H1 (cell line): ENCODE measurements at regions not wholly inside any gene's neighbourhood (a gene's known extent, or its start where the extent isn't known, plus 50 kb on each side); places are given as distances from the start of the nearest gene placed in this dataset.

Experiments
- CTCF ChIA-PET: fragments of 300-600 bp; sonication (Branson Sonifier 250); formaldehyde crosslinking; loops from one replicate; lab custom pipeline; 2021; ENCODE audit not compliant: partially characterized antibody; lab: Charles Lee
- POLR2A ChIA-PET: fragments of 300-600 bp; sonication (Branson Sonifier 250); formaldehyde crosslinking; loops from one replicate; lab custom pipeline; 2021; ENCODE audit warnings: inconsistent platforms; ENCODE audit not compliant: partially characterized antibody; lab: Charles Lee
- DNase-seq, 2 experiments: peaks; one replicate each; pipeline versions ENCODE4 v3.0.0 to v3.0.0-alpha.2; 2010 to 2022; ENCODE audit warnings: low spot score in 2 of 2, low read depth in 1 of 2, mixed read lengths in 1 of 2
- FAIRE-seq: peaks from 2 replicates; lab custom pipeline; 2011; peaks lifted over from hg19 to GRCh38; lab: Jason Lieb, UNC
- H2AFZ ChIP-seq: 2 replicates; pipeline ENCODE4 v1.8.1; 2012; ENCODE audit warnings: low read length, inconsistent platforms
- H2AK5ac ChIP-seq: 2 replicates; pipeline ENCODE4 v1.6.1; 2013; ENCODE audit warnings: low read depth, low read length
- H2BK120ac ChIP-seq: replicated peaks from 2 replicates; pipeline ENCODE3; 2013; ENCODE audit warnings: low read depth, low read length, inconsistent platforms
- H2BK12ac ChIP-seq: 2 replicates; pipeline ENCODE4 v1.6.1; 2013; ENCODE audit warnings: low read depth, low read length
- H2BK15ac ChIP-seq: 2 replicates; pipeline ENCODE4 v1.6.1; 2013; ENCODE audit warnings: low read length
- H2BK20ac ChIP-seq: 2 replicates; pipeline ENCODE4 v1.6.1; 2013; ENCODE audit warnings: low read length
- H2BK5ac ChIP-seq: 2 replicates; pipeline ENCODE4 v1.6.1; 2013; ENCODE audit warnings: low read depth, low read length
- H3K14ac ChIP-seq: 2 replicates; pipeline ENCODE4 v1.6.1; 2013; ENCODE audit warnings: inconsistent platforms; ENCODE audit not compliant: insufficient read length
- H3K18ac ChIP-seq: 2 replicates; pipeline ENCODE4 v1.6.1; 2013; ENCODE audit warnings: low read length; ENCODE audit errors: extremely low read depth
- H3K23ac ChIP-seq: 2 replicates; pipeline ENCODE4 v1.6.1; 2013; ENCODE audit warnings: inconsistent platforms; ENCODE audit not compliant: insufficient read length
- H3K23me2 ChIP-seq: 2 replicates; pipeline ENCODE4 v1.6.1; 2013; ENCODE audit warnings: low read depth, low read length
- H3K27ac ChIP-seq: 2 replicates; pipeline ENCODE4 v1.6.1; 2011; ENCODE audit warnings: low read depth, low read length, inconsistent platforms
- H3K27me3 ChIP-seq, 4 experiments: replicated peaks in 1 of 4; 1 replicate in 1 of 4; 2 replicates in 3 of 4; pipeline versions ENCODE4 v1.6.1 to v1.8.1; 2011 to 2013; ENCODE audit warnings: low read length in 3 of 4, mild to moderate bottlenecking in 3 of 4, inconsistent platforms in 2 of 4, mixed read lengths in 2 of 4, moderate library complexity in 1 of 4; ENCODE audit not compliant: control insufficient read depth in 3 of 4, insufficient read depth in 3 of 4; ENCODE audit errors: extremely low read depth in 1 of 4
- H3K36me3 ChIP-seq, 4 experiments: 2 replicates each; pipeline versions ENCODE4 v1.6.1 to v1.8.1; 2011 to 2013; ENCODE audit warnings: mild to moderate bottlenecking in 4 of 4, low read length in 3 of 4, moderate library complexity in 2 of 4, control low read depth in 1 of 4, inconsistent platforms in 1 of 4; ENCODE audit not compliant: insufficient read depth in 4 of 4, control insufficient read depth in 2 of 4
- H3K4ac ChIP-seq: replicated peaks from 2 replicates; pipeline ENCODE3; 2013; ENCODE audit warnings: low read length, low read depth, mixed read lengths, inconsistent platforms; ENCODE audit not compliant: insufficient read length
- H3K4me1 ChIP-seq, 4 experiments: replicated peaks in 1 of 4; 1 replicate in 1 of 4; 2 replicates in 3 of 4; pipeline versions ENCODE4 v1.6.1 to v1.8.1; 2011 to 2013; ENCODE audit warnings: low read length in 3 of 4, inconsistent platforms in 2 of 4, mixed read lengths in 1 of 4; ENCODE audit not compliant: insufficient read depth in 4 of 4, control insufficient read depth in 3 of 4
- H3K4me2 ChIP-seq, 2 experiments: 2 replicates each; pipeline versions ENCODE4 v1.6.1 to v1.8.1; 2011 to 2013; ENCODE audit warnings: low read depth in 2 of 2, low read length in 2 of 2, control low read depth in 1 of 2, inconsistent platforms in 1 of 2, mild to moderate bottlenecking in 1 of 2; ENCODE audit not compliant: insufficient read depth in 1 of 2
- H3K4me3 ChIP-seq, 4 experiments: fragments of 200-600, 300-600 bp in 1 of 4; sonication (generic), shearing (Covaris generic), sonication (Bioruptor Twin) in 1 of 4; 2 replicates each; pipeline versions ENCODE4 v1.5.1 to v1.8.1; 2011 to 2016; ENCODE audit warnings: low read length in 4 of 4, low read depth in 3 of 4, control low read depth in 2 of 4, inconsistent platforms in 2 of 4, mild to moderate bottlenecking in 2 of 4, mixed read lengths in 1 of 4, moderate library complexity in 1 of 4; ENCODE audit not compliant: insufficient read depth in 2 of 4; ENCODE audit errors: extremely low read depth in 1 of 4
- H3K56ac ChIP-seq: replicated peaks from 2 replicates; pipeline ENCODE3; 2013; ENCODE audit warnings: low read depth, mild to moderate bottlenecking, mixed read lengths, low read length, inconsistent platforms; ENCODE audit not compliant: insufficient read length
- H3K79me1 ChIP-seq: 2 replicates; pipeline ENCODE4 v1.6.1; 2013; ENCODE audit warnings: low read depth, low read length, control low read depth
- H3K79me2 ChIP-seq, 2 experiments: 2 replicates each; pipeline versions ENCODE4 v1.6.1 to v1.8.1; 2012 to 2013; ENCODE audit warnings: low read length in 2 of 2, mild to moderate bottlenecking in 2 of 2, inconsistent platforms in 1 of 2; ENCODE audit not compliant: insufficient read depth in 2 of 2, control insufficient read depth in 1 of 2
- H3K9ac ChIP-seq, 4 experiments: replicated peaks in 1 of 4; 1 replicate in 1 of 4; 2 replicates in 3 of 4; pipeline versions ENCODE4 v1.6.1 to v1.8.1; 2011 to 2013; ENCODE audit warnings: low read depth in 3 of 4, low read length in 3 of 4, control low read depth in 2 of 4, mild to moderate bottlenecking in 2 of 4, moderate library complexity in 2 of 4, inconsistent platforms in 1 of 4; ENCODE audit errors: extremely low read depth in 1 of 4
- H3K9me3 ChIP-seq, 2 experiments: 2 replicates each; pipeline versions ENCODE4 v1.6.1 to v1.8.1; 2012 to 2013; ENCODE audit warnings: mild to moderate bottlenecking in 2 of 2, moderate library complexity in 2 of 2, control low read depth in 1 of 2, inconsistent platforms in 1 of 2, low read depth in 1 of 2, low read length in 1 of 2, mixed read lengths in 1 of 2; ENCODE audit not compliant: insufficient read depth in 2 of 2
- H4K20me1 ChIP-seq, 2 experiments: replicated peaks in 1 of 2; 2 replicates each; pipeline versions ENCODE3 to v1.8.1; 2011 to 2013; ENCODE audit warnings: inconsistent platforms in 2 of 2, low read length in 2 of 2, mild to moderate bottlenecking in 1 of 2; ENCODE audit not compliant: insufficient read depth in 2 of 2, control insufficient read depth in 1 of 2
- H4K5ac ChIP-seq: 2 replicates; pipeline ENCODE4 v1.6.1; 2013; ENCODE audit warnings: low read length, low read depth, mixed read lengths, inconsistent platforms; ENCODE audit not compliant: insufficient read length
- H4K8ac ChIP-seq: 2 replicates; pipeline ENCODE4 v1.8.0; 2013; ENCODE audit warnings: mild to moderate bottlenecking, moderate library complexity, low read length, inconsistent platforms; ENCODE audit not compliant: insufficient read depth; ENCODE audit errors: extremely low read depth
- H4K91ac ChIP-seq: replicated peaks from 2 replicates; pipeline ENCODE3; 2013; ENCODE audit warnings: low read length, mixed read lengths, inconsistent platforms; ENCODE audit not compliant: insufficient read length
- ATF2 ChIP-seq: IDR thresholded peaks from 2 replicates; pipeline ENCODE4 v1.6.1; 2012; ENCODE audit warnings: low read length, inconsistent platforms
- FOSL1 ChIP-seq: IDR thresholded peaks from 2 replicates; pipeline ENCODE4 v1.6.1; 2011; ENCODE audit warnings: mild to moderate bottlenecking, low read depth, low read length, moderate library complexity; ENCODE audit not compliant: insufficient read depth
- RAD21 ChIP-seq, 2 experiments: IDR thresholded peaks in 1 of 2; conservative IDR thresholded peaks in 1 of 2; 2 replicates each; pipeline ENCODE4 v1.6.1; 2011; ENCODE audit warnings: low read depth in 2 of 2, low read length in 2 of 2, improper control_type of control experiment in 1 of 2, inconsistent platforms in 1 of 2, mild to moderate bottlenecking in 1 of 2, moderate library complexity in 1 of 2
- SP4 ChIP-seq: IDR thresholded peaks from 2 replicates; pipeline ENCODE4 v1.6.1; 2012; ENCODE audit warnings: low read length, inconsistent platforms

GRCh38 chr12:75712223-75712622, 200.8 kb upstream of the KRR1 start:
- no peak overlapping the region for H3K56ac ChIP-seq
- no peak overlapping the region for H3K14ac ChIP-seq
- no peak for TF ChIP-seq ATF2
- TF ChIP-seq SP4: no peak
- TF ChIP-seq FOSL1: no peak
- TF ChIP-seq RAD21 (IDR thresholded peaks at IDR 0.05 in 1 of 2, conservative IDR thresholded peaks at IDR 0.05 in 1 of 2; ENCODE audit: low read depth in 2 of 2, low read length in 2 of 2): no peak
- TF ChIP-seq, all 59 proteins: peak for 0
- CTCF ChIA-PET: no interaction called here
- no peak overlapping the region for H4K8ac ChIP-seq
- H3K23me2 ChIP-seq: no peaks in the 10 kb centered on the region
- H3K4me1 ChIP-seq: peaks cover 0 to 3% (median 3%) of the 10 kb centered on the region in 4 experiments; a peak in 3 of 7 replicates
- no peak overlapping the region for H2BK120ac ChIP-seq
- DNase-seq (no peak), FAIRE-seq (no peak)
- no peak overlapping the region for H3K4ac ChIP-seq
- H2AFZ ChIP-seq: no peak overlapping the region
- no peak overlapping the region for H2AK5ac ChIP-seq
- H3K4me3 ChIP-seq: no peak overlapping the region
- H3K36me3 ChIP-seq: no peaks in the 10 kb centered on the region
- H4K5ac ChIP-seq: no peak overlapping the region
- POLR2A ChIA-PET: interaction anchor here (1.2 kb wide), 1 partner anchor 9 kb away, joined by 3 read pairs; no protein-coding TSS in a partner anchor
- no peaks in the 10 kb centered on the region for H4K20me1 ChIP-seq
- no peak overlapping the region for H2BK12ac ChIP-seq
- no peak overlapping the region for H3K9ac ChIP-seq
- no peak overlapping the region for H2BK15ac ChIP-seq
- no peak overlapping the region for H2BK20ac ChIP-seq
- no peak overlapping the region for H3K23ac ChIP-seq
- no peaks in the 10 kb centered on the region for H3K79me1 ChIP-seq
- no peaks in the 10 kb centered on the region for H3K9me3 ChIP-seq
- no peak overlapping the region for H4K91ac ChIP-seq
- H3K79me2 ChIP-seq: no peaks in the 10 kb centered on the region
- H3K18ac ChIP-seq: no peak overlapping the region
- H3K4me2 ChIP-seq: no peak overlapping the region
- H3K27ac ChIP-seq: no peak overlapping the region
- H2BK5ac ChIP-seq: no peak overlapping the region
- no peaks in the 10 kb centered on the region for H3K27me3 ChIP-seq
